Keratinocyte (primary cell): ENCODE measurements at regions not wholly inside any gene's neighbourhood (a gene's known extent, or its start where the extent isn't known, plus 50 kb on each side); places are given as distances from the start of the nearest gene placed in this dataset.

Experiments
- DNase-seq: peaks from one replicate; pipeline ENCODE4 v3.0.0-alpha.2; 2011; ENCODE audit warnings: low read depth, missing footprints, low spot score
- FAIRE-seq: peaks from 2 replicates; lab custom pipeline; 2011; peaks lifted over from hg19 to GRCh38; lab: Jason Lieb, UNC
- H2AFZ ChIP-seq: 2 replicates; pipeline ENCODE4 v1.6.0; 2012; ENCODE audit warnings: low read length, control low read depth, inconsistent platforms; ENCODE audit not compliant: control insufficient read depth
- H3K27ac ChIP-seq: 2 replicates; pipeline ENCODE4 v1.5.1; 2011; ENCODE audit warnings: low read length; ENCODE audit not compliant: control insufficient read depth, insufficient read depth
- H3K27me3 ChIP-seq: 3 replicates; pipeline ENCODE4 v1.6.0; 2011; ENCODE audit warnings: low read length; ENCODE audit not compliant: control insufficient read depth, insufficient read depth; ENCODE audit errors: extremely low read depth
- H3K36me3 ChIP-seq, 2 experiments: 2 replicates in 1 of 2; 3 replicates in 1 of 2; pipeline ENCODE4 v1.5.1; 2011; ENCODE audit warnings: low read length in 2 of 2, mild to moderate bottlenecking in 1 of 2; ENCODE audit not compliant: control insufficient read depth in 2 of 2, insufficient read depth in 2 of 2; ENCODE audit errors: extremely low read depth in 1 of 2
- H3K4me1 ChIP-seq: 3 replicates; pipeline ENCODE4 v1.5.1; 2011; ENCODE audit warnings: low read length; ENCODE audit not compliant: control insufficient read depth, insufficient read depth; ENCODE audit errors: extremely low read depth
- H3K4me2 ChIP-seq: 3 replicates; pipeline ENCODE4 v1.6.0; 2011; ENCODE audit warnings: low read depth, low read length; ENCODE audit not compliant: control insufficient read depth, insufficient read depth; ENCODE audit errors: extremely low read depth
- H3K4me3 ChIP-seq, 3 experiments: fragments of 200-600 bp in 1 of 3; sonication (generic) in 1 of 3; 2 replicates in 2 of 3; 3 replicates in 1 of 3; pipeline ENCODE4 v1.5.1; 2011 to 2016; ENCODE audit warnings: low read length in 3 of 3, mild to moderate bottlenecking in 3 of 3, control low read depth in 2 of 3, inconsistent platforms in 1 of 3, low read depth in 1 of 3, mixed read lengths in 1 of 3, mixed run types in 1 of 3, moderate library complexity in 1 of 3; ENCODE audit not compliant: control insufficient read depth in 2 of 3, insufficient read depth in 2 of 3; ENCODE audit errors: extremely low read depth in 1 of 3
- H3K79me2 ChIP-seq: 2 replicates; pipeline ENCODE4 v1.6.0; 2012; ENCODE audit warnings: low read length; ENCODE audit not compliant: control insufficient read depth, insufficient read depth
- H3K9ac ChIP-seq: 3 replicates; pipeline ENCODE4 v1.6.0; 2011; ENCODE audit warnings: low read length; ENCODE audit not compliant: control insufficient read depth, insufficient read depth; ENCODE audit errors: extremely low read depth
- H3K9me1 ChIP-seq: 3 replicates; pipeline ENCODE4 v1.6.0; 2011; ENCODE audit warnings: low read length; ENCODE audit not compliant: control insufficient read depth, insufficient read depth; ENCODE audit errors: extremely low read depth
- H3K9me3 ChIP-seq: 2 replicates; pipeline ENCODE4 v1.5.1; 2012; ENCODE audit warnings: low read depth, low read length; ENCODE audit not compliant: control insufficient read depth
- H4K20me1 ChIP-seq: 3 replicates; pipeline ENCODE4 v1.6.0; 2011; ENCODE audit warnings: low read length; ENCODE audit not compliant: control insufficient read depth, insufficient read depth; ENCODE audit errors: extremely low read depth
- CTCF ChIP-seq, 3 experiments: IDR thresholded peaks in 1 of 3; conservative IDR thresholded peaks in 1 of 3; optimal IDR thresholded peaks in 1 of 3; 2 replicates in 2 of 3; 3 replicates in 1 of 3; pipeline versions ENCODE3 to v1.5.1; 2011; ENCODE audit warnings: low read length in 3 of 3, mild to moderate bottlenecking in 3 of 3, moderate library complexity in 2 of 3, control low read depth in 1 of 3, inconsistent platforms in 1 of 3; ENCODE audit not compliant: insufficient read depth in 2 of 3; ENCODE audit errors: extremely low read depth in 1 of 3
- EZH2 ChIP-seq: IDR thresholded peaks from one replicate; pipeline ENCODE4 v1.6.1; 2012; ENCODE audit warnings: inconsistent platforms, mild to moderate bottlenecking, low read length, moderate library complexity
- dilution Hi-C: fragments of 300-500 bp; cut with MboI; formaldehyde crosslinking; loops from one replicate; pipeline ENCODE4 v1.7.0; 2020; ENCODE audit warnings: low sequenced_read_pairs; ENCODE audit not compliant: extremely low pct_ligation_motif_present

- DNase-seq, result no peak
- Histone ChIP-seq H3K27me3 (no peaks in the 10 kb centered on the region), H3K4me1 (no peaks in the 10 kb centered on the region), H3K4me2 (no peak overlapping the region), H2AFZ (no peak overlapping the region), H4K20me1 (no peaks in the 10 kb centered on the region), H3K27ac (no peak overlapping the region), H3K79me2 (no peaks in the 10 kb centered on the region), H3K9me1 (no peaks in the 10 kb centered on the region), H3K9me3 (no peaks in the 10 kb centered on the region), H3K9ac (no peak overlapping the region), H3K4me3 (no peak overlapping the region), H3K36me3 (no peaks in the 10 kb centered on the region)
- dilution Hi-C loops, result no loop called here
- FAIRE-seq, result no peak
- TF ChIP-seq CTCF (optimal IDR thresholded peaks at IDR 0.05 in 1 of 3, IDR thresholded peaks at IDR 0.05 in 1 of 3, conservative IDR thresholded peaks at IDR 0.05 in 1 of 3; ENCODE audit: extremely low read depth in 1 of 3, insufficient read depth in 2 of 3, low read length in 3 of 3) (no peak), EZH2 (no peak)
Observed at GRCh38 chr13:104389691-104390090, 1323.5 kb upstream of the SLC10A2 start.

GRCh38 chr13:104387510-104387909 is 1321.3 kb upstream of the SLC10A2 start:
- Histone ChIP-seq H3K79me2 (no peaks in the 10 kb centered on the region), H3K27me3 (no peaks in the 10 kb centered on the region), H3K4me2 (no peak overlapping the region), H3K9ac (no peak overlapping the region), H3K4me3 (no peak overlapping the region), H3K4me1 (no peaks in the 10 kb centered on the region), H4K20me1 (no peaks in the 10 kb centered on the region), H2AFZ (no peak overlapping the region), H3K36me3 (no peaks in the 10 kb centered on the region), H3K9me3 (no peaks in the 10 kb centered on the region), H3K9me1 (no peaks in the 10 kb centered on the region), H3K27ac (no peak overlapping the region)
- FAIRE-seq, result no peak
- dilution Hi-C loops, result no loop called here
- no peak for DNase-seq
- TF ChIP-seq CTCF (optimal IDR thresholded peaks at IDR 0.05 in 1 of 3, IDR thresholded peaks at IDR 0.05 in 1 of 3, conservative IDR thresholded peaks at IDR 0.05 in 1 of 3; ENCODE audit: extremely low read depth in 1 of 3, insufficient read depth in 2 of 3, low read length in 3 of 3), result no peak
- TF ChIP-seq EZH2, result no peak
